Activated T-cell treated with anti-CD3 and anti-CD28 coated beads for 1 hour (primary cell): ENCODE measurements at regions not wholly inside any gene's neighbourhood (a gene's known extent, or its start where the extent isn't known, plus 50 kb on each side); places are given as distances from the start of the nearest gene placed in this dataset.
"Not testable (repeated sequence)": the region's sequence is repeated elsewhere in the genome, so short reads cannot be mapped to it uniquely, and the experiment has no call there.

Experiments used
- DNase-seq: peaks from one replicate; pipeline ENCODE4 v3.0.0-alpha.2; 2020; ENCODE audit warnings: low read depth

DNA sequence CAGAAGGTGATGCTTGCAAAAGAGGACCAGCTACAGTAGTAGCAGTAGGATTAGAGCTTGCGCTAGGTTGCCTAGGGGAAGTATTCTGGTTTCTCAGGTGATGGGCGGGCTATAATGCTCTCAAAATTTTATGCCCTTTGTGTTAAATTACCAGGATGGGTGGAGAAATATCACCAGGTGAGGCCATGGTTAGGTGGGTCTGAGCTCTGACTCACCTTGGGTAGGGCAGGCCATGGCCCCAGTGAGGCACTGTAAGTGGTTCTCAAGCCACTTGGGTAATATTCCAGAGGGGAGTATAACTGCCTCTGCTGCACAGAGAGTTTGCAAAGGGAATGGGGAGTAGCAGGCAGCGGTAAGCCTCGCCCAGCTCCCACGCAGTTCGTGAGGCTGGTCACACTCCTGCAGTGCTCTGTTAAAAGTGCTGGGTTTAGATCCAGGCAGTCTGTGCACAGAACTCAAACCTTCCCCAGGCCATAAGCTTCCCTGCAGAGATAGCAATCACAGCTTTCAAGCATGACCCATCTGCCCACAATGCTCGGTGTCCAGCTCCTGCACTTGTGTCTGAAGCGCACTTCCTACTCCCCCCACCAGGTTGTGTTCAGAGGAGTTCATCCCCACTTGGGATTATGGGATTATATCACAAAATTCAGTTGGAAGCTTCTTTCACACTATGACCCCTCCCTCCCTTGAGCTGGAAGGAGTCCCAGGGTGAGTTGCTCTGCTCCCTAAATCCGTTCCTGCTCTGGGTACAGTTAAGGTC is 575.0 kb downstream of the CHSY3 start:
- no peak for DNase-seq

DNA sequence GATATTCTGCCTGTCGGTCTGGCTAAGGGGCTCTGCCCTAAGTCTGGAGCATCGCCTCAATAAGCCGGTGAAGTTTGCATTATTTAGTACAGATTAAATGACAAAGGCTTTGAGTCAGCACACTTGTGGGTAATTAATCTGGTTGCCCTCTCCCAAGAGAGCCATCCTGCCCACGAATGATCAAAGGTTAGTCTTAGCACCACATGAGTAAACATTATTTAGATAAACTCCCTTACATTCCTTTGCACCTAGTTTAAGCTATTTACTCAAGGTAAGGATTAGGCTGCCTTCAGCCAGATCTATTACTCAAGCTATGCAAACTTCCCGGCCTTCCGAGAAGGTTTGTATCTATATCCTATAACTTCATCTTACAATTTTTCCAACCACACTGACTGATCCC is 572.1 kb downstream of the CHSY3 start:
- no peak for DNase-seq

DNA sequence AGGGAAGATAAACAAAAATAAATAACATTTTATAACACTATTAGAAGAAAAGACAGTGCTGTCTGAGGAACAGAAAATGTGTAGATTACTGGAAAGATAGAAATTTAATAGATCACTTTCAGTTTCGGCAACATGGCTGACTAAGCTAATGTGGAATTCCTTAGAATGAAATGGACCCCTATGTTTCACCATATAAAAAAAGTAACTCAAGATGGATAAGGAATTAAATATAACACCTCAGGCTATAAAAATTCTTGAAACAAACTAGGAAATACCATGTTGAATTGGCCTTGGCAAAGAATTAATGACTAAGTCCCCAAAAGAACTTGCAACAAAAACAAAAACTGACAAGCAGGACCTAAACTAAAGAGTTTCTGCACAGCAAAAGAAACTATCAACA is 558.3 kb downstream of the CHSY3 start:
- DNase-seq: no peak

DNA sequence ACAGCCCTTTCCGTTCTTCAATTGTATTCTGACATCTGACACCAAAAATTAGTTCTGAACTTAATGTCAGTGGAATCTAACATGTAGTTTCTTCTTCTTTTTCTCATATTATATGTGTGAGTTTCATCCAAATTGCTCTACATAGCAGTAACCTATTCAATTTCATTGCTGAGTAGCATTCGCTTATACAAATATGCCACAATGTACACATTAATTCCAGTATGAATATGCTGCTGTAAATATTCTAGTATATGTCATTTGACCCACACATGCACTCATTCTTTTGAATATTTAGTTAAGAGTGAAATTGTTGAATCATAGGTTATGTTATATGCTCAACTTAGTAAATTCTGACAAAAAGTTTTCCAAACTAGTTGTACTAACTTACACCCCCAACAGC is 550.9 kb downstream of the CHSY3 start:
- DNase-seq: no peak

DNA sequence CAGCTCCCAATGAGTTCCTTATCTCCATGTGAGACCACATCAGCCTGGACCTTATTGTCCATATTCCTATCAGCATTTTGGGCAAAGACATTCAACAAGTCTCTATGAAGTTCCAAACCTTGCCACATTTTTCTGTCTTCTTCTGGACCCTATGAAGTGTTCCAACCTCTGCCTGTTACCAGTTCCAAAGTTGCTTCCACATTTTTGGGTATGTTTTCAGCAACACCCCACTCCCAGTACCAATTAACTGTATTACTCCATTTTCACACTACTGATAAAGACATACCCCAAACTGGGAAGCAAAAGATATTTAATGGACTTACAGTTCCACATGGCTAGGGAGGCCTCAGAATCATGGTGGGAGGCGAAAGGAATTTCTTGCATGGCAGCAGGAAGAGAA is 548.5 kb downstream of the CHSY3 start:
- DNase-seq: no peak

DNA sequence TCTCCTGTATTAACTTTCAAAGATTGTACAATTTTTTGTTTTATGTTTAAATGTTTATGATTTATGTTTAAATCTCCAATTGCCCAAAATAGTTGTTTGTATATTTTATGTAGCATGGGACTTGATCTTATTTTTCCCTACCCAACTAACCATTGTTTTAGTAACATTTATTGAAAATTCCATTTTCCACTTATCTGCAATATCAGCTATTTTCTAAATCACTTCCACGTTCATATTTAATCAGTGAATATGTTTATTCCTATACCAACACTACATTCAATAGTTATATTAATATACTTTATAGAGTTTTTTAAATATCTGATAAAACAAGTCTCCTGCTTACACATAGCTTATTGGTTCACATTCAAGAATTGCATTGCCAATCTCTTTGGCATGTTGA is 532.2 kb downstream of the CHSY3 start:
- DNase-seq: no peak

DNA sequence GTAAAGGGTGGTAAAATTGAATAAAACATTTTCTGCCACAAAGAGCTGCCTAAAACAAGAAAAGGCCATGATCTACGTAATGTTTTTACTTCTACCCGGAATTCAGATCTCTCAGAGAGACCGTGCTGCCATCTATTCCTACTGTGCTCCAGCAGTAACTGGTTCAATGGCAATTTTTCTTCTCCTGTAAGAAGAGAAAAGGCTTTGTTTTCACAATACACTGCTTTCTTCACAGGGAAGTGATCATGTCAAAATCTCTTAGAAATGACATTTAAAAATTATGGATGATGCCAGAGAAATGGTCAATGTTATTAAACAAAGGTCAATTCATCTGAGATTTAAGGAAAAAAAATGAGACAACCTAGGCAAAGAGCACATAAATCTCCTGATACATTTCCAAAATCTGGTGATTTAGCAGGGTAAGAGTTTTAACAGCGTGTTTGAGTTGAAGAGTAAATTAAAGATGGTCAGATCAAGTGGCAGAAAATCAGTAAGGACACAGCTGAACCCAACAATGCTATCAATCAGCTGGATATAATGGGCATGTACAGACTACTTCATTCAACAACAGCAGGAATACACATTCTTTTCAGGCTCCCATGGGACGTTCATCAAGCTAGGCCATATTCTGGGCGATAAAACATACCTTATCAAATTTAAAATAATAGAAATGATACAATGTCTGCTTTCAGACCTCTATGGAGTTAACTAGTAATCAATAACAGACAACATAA is 523.1 kb downstream of the CHSY3 start:
- DNase-seq: no peak

DNA sequence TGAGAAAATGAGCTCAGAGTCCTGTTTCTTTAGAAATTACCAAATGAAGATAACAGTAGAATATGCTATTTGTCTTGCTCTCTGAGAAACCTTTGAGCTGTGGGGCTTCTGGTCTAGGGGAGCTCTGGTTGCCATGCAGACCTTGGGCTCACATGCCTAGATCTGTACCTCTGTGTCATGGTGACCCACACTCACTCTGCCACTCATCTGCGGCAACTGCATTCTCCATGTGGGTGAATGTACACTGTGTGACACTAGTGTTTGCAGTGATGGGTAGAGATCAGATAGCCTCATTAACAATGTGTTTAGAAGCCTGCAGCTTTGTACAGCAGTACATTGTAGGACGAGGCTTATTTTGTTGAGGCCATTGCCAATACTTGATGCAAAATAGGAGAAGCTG is 521.2 kb downstream of the CHSY3 start:
- no peak for DNase-seq

DNA sequence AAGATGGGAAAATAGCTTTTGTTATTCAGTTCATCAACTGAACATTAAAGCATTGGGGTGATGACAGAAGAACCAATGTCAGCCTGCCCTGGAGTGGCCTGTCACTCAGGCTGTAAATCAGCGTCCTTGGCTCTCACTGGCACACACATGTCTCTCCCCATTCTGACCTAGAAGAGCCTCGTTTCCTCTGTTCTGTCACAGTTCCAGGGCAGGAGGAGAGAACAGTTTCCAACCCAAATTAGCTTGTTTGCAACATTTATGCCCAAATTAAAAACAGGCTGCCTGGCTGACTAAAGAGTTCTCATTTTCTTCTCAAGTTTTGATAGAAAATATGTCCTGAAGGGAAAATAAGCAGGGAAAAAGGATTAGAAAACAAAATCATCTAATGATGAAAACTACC is 520.1 kb downstream of the CHSY3 start:
- no peak for DNase-seq

DNA sequence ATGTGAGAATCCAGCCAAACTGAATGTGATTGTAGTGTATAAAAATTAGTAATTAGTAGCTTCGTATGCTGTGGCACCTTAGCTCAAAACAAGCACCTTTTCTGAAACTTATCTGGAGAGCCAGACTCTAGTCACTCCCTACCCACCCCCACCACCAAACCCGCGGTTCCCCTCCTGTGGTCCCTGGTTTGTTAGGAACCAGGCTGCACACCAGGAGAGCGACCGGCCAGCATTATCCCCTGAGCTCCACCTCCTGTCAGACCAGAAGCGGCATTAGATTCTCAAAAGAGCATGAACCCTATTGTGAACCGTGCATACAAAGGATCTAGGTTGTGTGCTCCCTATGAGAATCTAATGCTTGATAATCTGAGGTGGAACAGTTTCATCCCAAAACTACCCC is 498.6 kb downstream of the CHSY3 start:
- no peak for DNase-seq

DNA sequence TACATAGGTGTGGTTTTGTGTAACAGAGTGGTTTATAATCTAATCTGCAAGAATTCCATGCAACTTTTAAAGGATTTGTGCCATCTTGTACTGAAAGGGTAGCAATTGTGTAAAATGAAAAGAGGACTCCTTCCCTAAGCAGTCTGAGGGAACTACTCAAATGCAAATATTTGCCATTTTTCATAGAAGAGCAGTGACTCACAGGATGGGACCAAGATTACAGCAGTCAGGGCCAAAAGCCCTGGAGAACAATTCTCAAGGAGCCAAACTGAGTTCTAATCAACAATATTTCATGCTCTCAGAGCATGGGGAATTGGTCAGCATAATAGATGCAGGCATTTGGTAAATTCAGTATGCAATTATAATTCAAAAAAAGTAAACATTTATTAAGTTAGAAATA is 495.8 kb downstream of the CHSY3 start:
- DNase-seq: no peak

DNA sequence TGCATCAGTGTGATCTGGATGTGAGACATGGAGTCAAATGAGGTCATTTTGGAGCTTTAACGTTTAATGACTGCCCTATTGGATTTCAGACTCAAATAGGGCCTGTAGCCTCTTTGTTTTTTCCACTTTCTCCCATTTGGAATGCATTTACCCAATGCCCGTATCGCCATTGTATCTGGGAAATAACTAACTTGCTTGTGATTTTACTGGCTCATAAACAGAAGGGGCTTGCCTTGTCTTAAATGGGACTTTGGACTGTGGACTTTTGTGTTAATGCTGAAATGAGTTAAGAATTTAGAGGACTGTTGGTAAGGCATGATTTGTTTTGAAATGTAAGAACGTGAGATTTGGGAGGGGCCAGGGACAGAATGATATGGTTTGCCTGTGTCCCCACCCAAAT is 494.6 kb downstream of the CHSY3 start:
- no peak for DNase-seq

DNA sequence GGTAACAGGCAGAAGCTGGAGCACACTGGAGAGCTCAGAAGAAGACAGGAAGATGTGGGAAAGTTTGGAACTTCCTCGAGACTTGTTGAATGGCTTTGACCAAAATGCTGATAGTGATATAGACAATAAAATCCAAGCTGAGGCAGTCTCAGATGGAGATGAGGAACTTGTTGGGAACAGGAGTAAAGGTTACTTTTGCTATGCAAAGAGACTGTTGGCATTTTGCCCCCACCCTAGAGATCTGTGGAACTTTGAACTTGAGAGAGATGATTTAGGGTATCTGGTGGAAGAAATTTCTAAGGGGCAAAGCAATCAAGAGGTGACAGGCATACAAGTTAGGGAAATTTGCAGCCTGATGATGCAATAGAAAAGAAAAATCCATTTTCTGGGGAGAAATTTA is 493.5 kb downstream of the CHSY3 start:
- not testable (repeated sequence) for DNase-seq

DNA sequence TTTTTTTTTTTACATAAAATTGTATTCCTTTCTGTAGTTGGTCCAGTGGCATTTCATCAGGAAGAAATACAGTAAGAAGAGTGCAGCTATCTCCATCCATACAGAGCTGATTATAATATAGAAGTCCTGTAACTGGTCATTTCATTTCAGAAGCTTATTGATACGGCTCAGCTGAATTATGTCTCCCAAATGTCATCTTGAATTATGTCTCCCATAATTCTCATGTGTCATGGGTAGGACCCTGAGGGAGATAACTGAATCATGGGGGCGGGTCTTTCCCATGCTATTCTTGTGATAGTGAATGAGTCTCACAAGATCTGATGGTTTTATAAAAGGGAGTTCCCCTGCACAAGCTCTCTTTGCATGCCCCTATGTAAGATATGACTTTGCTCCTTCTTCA is 492.9 kb downstream of the CHSY3 start:
- DNase-seq: no peak

DNA sequence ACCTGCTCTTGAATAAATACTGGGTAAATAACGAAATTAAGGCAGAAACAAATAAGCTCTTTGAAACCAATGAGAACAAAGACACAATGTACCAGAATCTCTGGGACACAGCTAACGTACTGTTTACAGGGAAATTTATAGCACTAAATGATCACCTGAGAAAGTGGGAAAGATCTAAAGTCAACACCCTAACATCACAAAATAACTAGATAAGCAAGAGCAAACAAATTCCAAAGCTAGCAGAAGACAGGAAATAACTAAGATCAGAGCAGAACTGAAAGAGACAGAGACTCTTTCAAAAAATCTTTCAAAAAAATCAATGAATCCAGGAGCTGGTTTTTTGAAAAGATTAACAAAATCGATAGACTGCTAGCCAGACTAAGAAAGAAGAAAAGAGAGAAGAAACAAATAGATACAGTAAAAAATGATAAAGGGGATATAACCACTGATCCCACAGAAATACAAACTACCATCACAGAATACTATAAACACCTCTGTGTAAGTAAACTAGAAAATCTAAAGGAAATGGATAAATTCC is 487.5 kb downstream of the CHSY3 start:
- DNase-seq: not testable (repeated sequence)

DNA sequence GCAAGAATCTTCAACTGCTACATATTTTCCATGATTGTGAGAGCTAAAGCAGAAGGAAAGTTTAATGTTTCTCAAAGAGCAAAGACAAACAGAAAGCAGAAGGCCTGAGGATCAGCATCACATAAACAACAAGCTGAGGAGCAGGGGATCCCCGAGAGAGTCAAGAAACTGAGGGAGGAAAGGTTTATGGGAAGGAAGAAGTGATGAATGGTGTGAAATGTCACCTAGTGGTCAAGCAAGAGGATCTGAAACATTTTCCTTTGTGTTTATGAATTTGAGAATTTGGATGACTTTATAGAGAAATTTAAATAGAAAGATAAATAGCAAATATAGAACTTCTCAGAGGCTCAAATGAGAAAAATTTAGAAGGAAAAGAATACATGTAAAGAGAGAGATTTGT is 481.9 kb downstream of the CHSY3 start:
- DNase-seq: no peak

DNA sequence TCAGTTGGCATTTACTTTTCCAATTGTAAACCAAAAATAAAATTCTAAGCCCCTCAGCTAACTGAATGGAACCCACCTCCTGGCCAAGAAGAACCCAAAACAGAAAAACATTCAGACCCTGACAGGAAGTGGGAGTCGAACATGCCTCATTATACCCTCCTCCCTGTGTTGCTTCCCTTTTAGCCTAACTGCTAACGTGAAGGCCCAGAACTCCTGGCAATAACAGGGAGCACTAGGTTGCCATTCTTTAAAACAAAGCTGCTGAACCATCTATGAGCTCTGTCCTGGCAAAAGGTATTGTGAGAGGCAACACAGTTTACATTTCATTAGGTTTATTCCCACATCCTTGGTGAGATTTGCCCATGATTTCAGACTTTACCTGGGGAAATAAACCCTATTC is 481.4 kb downstream of the CHSY3 start:
- no peak for DNase-seq

DNA sequence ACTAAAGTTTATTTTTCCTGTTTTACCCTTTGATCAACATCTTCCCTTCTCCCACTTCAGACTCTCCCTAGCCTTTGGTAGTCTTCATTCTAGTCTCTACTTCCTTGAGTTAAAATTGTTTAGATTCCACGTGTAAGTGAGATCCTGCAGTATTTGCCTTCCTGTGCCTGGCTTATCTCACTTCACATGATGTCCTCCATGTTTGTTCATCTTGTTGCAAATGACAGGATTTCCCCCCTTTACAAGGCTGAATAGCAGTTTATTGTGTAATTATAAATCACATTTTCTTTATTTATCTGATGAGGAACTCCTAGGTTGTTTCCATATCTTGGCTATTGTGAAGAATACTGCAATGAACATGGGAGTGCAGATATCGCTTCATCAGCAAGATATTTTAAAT is 461.7 kb downstream of the CHSY3 start:
- DNase-seq: no peak

DNA sequence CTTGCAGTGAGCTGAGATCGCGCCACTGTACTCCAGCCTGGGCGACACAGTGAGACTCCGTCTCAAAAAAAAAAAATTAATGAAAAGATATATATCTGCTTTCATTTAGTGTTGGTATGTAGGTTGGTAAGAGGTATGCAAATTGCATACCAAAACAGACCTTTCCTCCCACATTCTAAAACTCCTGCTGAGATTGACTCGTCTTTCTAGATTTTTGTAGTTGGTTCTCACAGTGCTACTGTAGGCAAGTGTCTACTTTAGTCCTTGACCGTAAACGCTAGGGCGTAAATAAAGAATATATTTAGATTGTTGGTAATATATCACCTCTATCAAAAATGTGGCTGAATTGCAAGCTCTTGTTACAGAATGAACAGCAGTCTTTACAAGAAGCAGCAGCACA is 445.9 kb downstream of the CHSY3 start:
- DNase-seq: no peak

DNA sequence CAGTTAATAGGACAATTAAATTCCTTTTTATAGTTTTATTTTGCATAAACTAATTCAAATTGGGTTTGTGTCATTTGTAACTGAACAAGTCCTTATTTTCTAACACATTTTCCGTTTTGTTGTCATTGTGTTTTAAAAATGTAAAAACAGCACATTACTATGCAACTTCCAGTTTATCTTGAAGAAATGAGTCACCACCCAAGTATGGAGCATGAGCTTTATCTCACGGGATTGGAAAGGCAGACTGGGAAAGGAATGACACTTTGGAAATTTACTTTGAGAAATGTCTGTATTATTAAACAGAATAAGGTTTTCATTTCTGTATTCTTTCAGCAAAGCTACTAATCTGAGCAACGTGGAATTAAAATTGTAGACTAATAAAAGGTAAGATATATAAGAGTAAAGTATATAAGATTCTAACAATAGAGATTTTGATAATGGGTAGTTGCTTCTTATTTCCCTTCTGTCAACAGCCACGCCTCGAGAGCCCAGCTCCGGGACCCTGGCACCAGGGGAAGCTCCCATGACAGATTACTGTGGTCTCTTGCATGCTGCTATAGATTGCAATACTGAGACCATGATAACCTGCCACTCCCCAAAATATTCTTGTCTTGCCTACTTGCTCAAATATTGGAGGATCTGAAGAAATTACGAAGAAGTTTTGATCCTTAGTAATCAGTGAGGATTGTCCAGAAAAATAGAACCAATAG is 433.1 kb downstream of the CHSY3 start:
- no peak for DNase-seq

DNA sequence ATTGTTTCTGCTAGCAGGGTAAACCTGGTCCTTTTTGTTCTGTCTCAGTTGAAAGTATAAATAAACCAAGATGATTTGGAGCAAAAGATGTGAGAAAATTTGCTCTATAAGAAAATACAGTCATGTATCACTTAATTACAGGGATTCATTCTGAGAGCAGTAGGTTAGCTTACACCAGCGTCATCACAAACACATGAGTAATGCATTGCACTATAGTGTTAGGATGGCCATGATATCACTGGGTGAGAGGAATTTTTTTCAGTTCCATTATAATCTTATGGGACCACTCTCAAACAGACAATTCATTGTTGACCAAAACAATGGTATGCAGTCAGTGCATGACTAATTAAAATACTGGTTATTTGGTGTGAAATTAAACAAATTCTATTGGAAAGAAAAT is 430.9 kb downstream of the CHSY3 start:
- no peak for DNase-seq

DNA sequence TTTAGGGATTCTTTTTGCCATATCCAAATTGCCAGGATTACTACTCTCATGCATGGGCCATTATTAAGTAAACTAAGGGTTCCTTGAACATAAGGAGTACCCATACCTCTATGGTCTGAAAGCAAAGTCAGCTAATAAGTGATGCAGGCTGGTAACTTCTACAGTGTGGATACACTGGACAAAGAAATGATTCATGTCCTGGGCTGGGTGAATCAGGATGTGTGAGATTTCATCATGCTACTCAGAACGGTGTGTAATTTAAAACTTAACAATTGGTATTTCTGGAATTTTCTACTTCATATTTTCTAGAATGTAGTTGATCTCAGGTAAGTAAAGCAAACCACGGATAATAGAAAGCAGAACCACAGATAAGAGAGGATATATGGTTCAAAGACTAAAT is 428.8 kb downstream of the CHSY3 start:
- DNase-seq: no peak

DNA sequence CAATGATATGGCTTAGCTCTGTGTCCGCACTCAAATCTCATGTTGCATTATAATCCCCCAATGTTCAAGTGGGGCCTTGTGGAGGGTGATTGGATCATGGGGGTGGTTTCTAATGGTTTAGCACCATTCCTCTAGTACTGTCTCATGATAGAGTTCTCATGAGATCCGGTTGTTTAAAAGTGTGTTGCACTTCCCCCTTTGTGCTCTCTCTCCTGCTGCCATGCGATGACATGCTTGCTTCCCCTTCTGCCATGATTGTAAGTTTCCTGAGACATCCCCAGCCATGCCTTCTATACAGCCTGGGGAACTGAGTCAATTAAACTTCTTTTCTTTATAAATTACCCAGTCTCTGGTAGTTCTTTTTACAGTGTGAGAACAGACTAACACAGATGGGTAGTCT is 427.1 kb downstream of the CHSY3 start:
- DNase-seq: no peak
